NCI-H524 (cell line): ENCODE measurements at regions not wholly inside any gene's neighbourhood (a gene's known extent, or its start where the extent isn't known, plus 50 kb on each side); places are given as distances from the start of the nearest gene placed in this dataset.

Experiments
- DNase-seq, 2 experiments: peaks; one replicate each; lab custom pipeline; 2025; lab: John Stamatoyannopoulos, UW

DNA sequence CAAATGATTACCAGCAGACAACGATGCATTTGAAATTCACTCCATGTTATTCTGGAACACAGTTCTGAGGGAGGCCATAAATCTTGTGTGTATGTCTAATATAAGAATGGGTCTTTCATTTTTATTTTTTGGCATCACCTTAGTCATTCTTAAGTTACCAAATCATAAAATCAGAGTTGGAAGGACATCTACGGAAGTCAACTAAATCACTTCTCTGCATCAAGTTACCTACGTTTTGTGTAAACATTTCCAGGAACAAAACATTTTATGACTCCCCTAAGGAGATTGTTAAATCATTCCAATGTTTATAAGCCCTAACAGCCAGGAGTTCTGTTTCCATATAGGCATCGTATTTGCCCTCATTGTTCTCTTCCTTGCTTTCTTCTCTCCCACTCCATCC, 378.2 kb downstream of the FAM170A start:
- DNase-seq: no peak

GRCh38 chr5:120012431-120012830, 383.1 kb downstream of the FAM170A start:
- no peak for DNase-seq

- DNase-seq: no peak
These were observed 385.2 kb downstream of the FAM170A start for GRCh38 chr5:120014535-120014934.

- no peak for DNase-seq
These were observed 387.5 kb downstream of the FAM170A start for GRCh38 chr5:120016717-120017382.

- DNase-seq: peak in 1 of 2 experiments; percentile 1
These were observed 388.2 kb downstream of the FAM170A start for GRCh38 chr5:120017513-120017912.

GRCh38 chr5:120035181-120035580, 405.8 kb downstream of the FAM170A start:
- no peak for DNase-seq

DNA sequence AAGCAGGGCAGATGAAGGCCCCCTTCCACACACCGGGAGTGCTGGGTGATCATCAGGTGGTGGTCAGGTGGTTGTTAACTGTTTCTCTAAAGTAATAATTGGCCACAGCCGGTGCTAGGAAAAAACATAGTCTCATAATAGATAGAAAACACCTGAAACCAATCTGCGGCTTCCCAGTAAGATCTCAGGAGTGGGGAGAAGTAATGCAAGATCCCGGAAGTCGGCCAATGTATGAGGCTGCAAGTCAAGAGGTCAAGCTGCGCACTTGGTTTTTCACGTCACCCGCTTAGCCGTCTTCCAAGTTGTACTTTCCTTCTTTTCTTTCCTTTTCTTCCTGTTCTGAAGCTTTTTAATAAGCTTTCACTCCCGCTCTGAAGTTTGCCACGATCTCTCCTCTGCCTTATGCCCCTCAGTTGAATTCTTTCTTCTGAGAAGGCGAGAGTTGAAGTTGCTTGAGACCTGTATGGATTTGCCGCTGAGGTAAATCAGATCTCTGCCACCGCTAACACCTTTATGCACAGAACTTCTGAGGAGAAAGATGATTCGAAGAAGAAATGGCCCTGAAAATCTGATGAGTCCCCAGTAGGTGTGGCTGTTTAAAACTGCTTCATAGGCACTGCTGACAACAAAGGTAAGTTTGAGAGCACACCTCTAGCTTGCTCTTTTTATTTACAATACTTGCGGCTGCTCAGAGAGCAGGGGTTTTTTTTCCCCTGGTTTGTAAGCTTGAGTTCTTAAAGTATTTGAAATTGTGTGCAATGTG, 406.6 kb downstream of the FAM170A start:
- no peak for DNase-seq

GRCh38 chr5:120037451-120037850, 408.1 kb downstream of the FAM170A start:
- DNase-seq: no peak

- no peak for DNase-seq
These were observed 409.8 kb downstream of the FAM170A start for GRCh38 chr5:120039111-120039510.

DNA sequence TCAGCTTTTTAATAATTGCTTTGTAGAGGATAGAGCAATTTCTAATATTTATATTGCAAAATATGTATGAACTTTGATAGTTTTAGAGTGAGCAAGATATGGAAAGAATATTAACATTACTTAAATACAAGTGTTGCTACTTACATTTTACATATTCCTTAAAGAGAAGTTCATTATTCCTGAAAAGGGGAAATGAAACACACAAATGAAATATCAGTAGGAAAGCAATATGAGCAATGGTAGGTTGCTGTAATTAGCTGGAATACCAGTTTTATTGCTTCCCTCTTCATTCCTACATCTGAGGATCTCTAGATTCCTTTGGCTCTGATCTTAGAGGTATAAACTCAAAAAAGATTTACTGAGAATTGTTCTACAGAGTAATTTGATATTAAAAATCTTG, 414.1 kb downstream of the FAM170A start:
- no peak for DNase-seq

- DNase-seq: no peak
These were observed 410.9 kb upstream of the PRR16 start for GRCh38 chr5:120052916-120053828.

DNA sequence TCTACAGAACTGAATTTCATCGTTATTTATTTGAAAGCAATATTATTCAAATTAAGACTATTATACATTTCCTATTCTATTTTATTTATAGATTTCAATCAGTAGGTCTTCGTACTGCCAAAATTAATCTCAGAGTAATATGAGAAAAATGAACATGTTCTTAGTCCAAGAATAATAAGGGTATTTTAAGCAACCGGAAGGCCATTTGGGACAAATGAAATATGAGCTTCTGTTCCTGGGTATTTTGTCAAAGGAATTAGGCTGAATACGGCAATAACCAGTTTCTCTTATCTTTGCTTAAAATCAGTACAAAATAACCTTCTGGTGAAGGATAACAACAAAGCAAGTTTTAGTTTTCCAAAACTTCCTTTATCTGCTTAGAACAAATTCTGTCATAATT, 410.3 kb upstream of the PRR16 start:
- no peak for DNase-seq

DNA sequence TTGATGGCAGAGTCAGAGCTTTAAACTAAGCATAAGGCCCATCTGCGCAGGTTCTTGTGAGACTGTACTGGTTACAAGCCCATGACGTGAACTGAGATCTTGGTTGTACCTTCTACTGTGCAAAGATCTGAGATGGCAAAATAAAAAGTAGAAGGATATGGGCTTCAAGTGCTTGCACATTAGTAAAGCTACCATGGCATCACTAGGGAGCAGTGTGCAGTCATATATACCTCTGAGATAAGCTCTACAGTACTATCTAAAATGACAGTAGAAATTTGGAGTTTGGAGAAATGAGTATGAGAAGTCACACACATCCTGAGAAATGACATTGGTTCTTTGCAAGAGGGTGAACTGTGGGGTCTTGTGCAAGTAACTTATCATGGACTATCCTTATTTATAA, 408.2 kb upstream of the PRR16 start:
- peak; percentile 19 to 64 for DNase-seq

- DNase-seq: no peak
These were observed 401.6 kb upstream of the PRR16 start for GRCh38 chr5:120062515-120062917.

DNA sequence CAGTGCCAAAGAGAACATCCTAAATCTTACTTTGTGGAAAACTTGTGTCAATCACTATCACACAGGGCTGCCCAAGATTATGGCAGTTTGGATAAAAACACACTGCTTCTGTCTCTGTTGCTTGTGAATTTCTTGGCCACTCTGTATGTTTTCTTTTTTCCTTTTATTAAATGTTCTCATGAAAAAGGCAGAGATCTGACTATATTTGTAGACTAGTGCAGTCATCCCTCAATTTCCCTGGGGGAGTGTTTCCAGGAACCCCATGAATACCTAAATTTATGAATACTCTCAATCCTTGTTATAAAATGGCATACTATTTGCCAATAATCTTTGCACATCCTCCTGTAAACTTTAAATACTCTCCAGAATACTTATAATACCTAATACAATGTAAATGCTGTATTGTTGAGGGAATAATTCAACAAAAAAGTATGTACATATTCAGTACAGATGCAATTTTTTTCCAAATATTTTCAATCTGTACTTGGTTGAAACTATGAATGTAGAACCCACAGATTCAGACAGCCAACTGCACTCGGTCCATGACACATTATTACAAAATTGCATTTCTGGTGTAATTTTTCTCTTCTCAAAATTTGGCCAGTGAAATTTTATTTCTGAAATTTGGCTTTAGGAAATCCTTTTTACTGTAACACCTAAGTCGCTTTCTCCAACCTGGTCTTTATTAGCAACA, 391.9 kb upstream of the PRR16 start:
- no peak for DNase-seq

DNA sequence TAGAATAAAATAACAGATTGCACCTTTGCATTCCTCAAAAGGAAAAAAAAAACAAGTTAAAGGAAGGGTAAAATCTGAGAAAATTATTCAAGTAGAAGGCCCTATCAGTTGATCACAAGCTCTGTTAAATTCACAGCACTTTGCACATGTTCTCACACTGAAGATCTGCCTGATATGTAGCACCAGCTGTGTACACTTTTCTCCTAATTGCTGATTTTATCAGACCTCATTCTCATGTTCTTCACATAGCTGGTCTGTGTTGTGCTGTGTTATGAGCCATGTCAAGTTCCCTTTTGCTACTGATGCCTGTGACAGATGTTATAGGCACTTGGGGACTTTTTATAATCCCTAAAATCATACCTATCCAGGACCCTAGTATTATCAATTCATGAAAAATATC, 390.4 kb upstream of the PRR16 start:
- peak; percentile 54 to 87 for DNase-seq

DNA sequence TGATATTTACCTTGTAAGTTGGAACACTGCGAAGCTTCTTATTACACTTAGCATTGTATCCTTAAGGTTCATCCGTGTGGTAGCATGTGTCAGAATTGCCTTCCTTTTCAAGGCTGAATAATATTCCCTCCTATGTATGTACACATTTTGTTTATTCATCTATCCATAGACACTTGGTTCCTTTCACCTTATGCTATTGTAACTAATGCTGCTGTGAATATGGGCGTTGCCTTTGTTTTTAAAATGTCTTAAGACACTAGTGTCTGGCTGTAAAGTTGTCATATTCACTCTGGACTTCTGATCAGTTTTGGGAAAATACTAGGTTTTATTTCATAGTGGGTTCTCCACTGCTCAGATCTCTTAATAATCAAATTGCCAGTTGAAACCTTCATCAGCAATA, 383.3 kb upstream of the PRR16 start:
- DNase-seq: no peak

DNA sequence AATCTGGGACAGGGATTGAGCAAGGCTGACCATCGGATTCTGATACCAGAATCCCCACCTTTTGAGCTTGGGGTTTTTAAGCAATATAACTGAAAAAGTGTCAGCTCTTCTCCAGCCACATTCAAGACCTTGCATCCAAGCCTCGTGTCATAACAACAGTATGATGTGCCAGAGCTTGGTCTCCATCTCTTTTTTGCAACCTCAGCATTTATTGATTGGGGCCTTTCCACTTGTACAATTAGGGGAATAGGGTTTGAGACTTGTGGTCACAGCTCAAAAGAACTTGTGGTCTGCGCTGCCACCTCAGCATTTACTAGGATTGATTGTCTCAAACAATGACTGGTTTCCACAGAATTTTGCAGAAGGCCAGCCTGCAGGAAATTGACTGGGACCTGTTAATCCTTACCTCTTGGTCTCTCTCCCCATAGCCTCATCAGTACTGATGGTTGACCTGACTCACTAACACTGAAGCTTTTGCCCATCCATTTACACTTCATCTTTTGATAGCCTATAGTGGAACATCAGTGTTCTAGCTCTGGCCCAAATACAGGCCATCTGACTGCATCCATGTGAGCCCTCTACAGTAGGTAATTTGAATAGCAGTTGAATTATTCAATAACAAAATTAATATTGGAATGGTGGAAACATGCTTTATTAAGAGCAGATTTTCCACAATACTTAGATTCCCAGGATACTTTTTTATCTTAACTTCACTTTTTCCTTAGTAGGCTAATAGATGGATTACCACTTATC, 381.6 kb upstream of the PRR16 start:
- no peak for DNase-seq

DNA sequence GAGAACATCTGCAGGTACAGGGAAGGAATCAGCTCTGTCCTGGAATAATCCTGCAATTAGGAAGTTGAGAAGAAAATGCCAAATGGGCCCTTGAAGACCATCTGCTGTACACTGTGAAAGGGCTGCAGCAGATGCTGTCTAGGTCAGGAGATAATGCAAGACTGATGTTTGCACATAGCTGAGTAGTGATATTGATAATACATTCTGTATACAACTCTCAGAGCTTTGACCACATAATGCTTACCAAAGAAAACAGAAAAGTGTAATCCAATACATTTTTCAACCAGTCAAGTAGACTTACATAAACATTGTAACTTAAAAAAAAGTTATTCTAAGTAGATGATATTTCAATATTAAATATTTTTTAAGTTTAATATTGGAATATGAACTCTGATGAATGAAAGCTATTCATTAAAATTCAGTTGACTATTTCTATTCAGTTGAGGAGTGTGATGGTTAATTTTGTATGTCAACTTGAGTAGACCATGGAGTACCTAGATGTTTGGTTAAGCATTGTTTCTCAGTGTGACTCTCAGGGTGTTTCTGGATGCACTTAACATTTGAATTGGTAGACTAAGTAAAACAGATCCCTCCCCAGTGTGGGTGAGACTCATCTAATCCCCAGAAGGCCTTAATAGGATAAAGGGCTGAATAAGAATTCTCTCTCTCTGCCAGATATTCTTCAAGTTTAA, 380.1 kb upstream of the PRR16 start:
- DNase-seq: peak; percentile 82 to 94

GRCh38 chr5:120084543-120084870, 379.6 kb upstream of the PRR16 start:
- DNase-seq: no peak

- DNase-seq: no peak
These were observed 378.0 kb upstream of the PRR16 start for GRCh38 chr5:120086081-120086480.
